Endothelial cell of umbilical vein (primary cell): ENCODE measurements at regions not wholly inside any gene's neighbourhood (a gene's known extent, or its start where the extent isn't known, plus 50 kb on each side); places are given as distances from the start of the nearest gene placed in this dataset.

Source experiments
- CTCF ChIP-seq, 2 donors: IDR thresholded peaks; 1 replicate in 1 of 2; 2 replicates in 1 of 2; pipeline ENCODE4 v1.5.1; 2011; ENCODE audit warnings: low read length in 2 of 2, mild to moderate bottlenecking in 2 of 2, moderate library complexity in 2 of 2, control low read depth in 1 of 2, inconsistent platforms in 1 of 2, low read depth in 1 of 2; ENCODE audit not compliant: insufficient read depth in 1 of 2; ENCODE audit errors: extremely low read depth in 1 of 2
- POLR2A ChIP-seq: IDR thresholded peaks from 2 replicates; pipeline ENCODE4 v1.6.1; 2012; ENCODE audit warnings: low read depth, mild to moderate bottlenecking, control low read depth, low read length
- POLR2AphosphoS5 ChIP-seq: IDR thresholded peaks from 2 replicates; pipeline ENCODE4 v1.6.1; 2012; ENCODE audit warnings: low read depth, mild to moderate bottlenecking, control low read depth, low read length, moderate library complexity; ENCODE audit not compliant: insufficient read depth

GRCh38 chr11:38530226-38530625 lies 1932.2 kb upstream of the RAG2 start:
- no peak for TF ChIP-seq CTCF (IDR thresholded peaks at IDR 0.05; ENCODE audit: extremely low read depth in 1 of 2, insufficient read depth in 1 of 2, low read depth in 1 of 2, low read length in 2 of 2)
- TF ChIP-seq POLR2A, result no peak
- TF ChIP-seq POLR2AphosphoS5, result no peak
